Gastroesophageal sphincter (tissue), 4 donors: ENCODE measurements at regions not wholly inside any gene's neighbourhood (a gene's known extent, or its start where the extent isn't known, plus 50 kb on each side); places are given as distances from the start of the nearest gene placed in this dataset.

Experiments used
- ATAC-seq: fragments of 150-250 bp; one replicate; pipeline ENCODE4 v1.9.1; 2016; ENCODE audit warnings: mild to moderate bottlenecking, moderate library complexity
- H3K27ac ChIP-seq, 4 donors: fragments of 200-600 bp; sonication (generic) in 3 of 4; 1 replicate in 3 of 4; 2 replicates in 1 of 4; pipeline ENCODE4 v1.5.1; 2016 to 2019
- H3K27me3 ChIP-seq: fragments of 200-600 bp; sonication (generic); one replicate; pipeline ENCODE4 v1.5.1; 2019
- H3K36me3 ChIP-seq, 2 donors: fragments of 200-600 bp; sonication (generic); one replicate each; pipeline ENCODE4 v1.5.1; 2019; ENCODE audit warnings: control low read depth in 1 of 2
- H3K4me1 ChIP-seq, 3 donors: fragments of 200-600 bp; sonication (generic); 1 replicate in 2 of 3; 2 replicates in 1 of 3; pipeline ENCODE4 v1.5.1; 2016 to 2019; ENCODE audit warnings: control low read depth in 2 of 3
- H3K4me3 ChIP-seq, 2 donors: fragments of 200-600 bp; sonication (generic); one replicate each; pipeline ENCODE4 v1.5.1; 2019; ENCODE audit warnings: mild to moderate bottlenecking in 1 of 2, moderate library complexity in 1 of 2
- H3K9me3 ChIP-seq, 3 donors: fragments of 200-600 bp; sonication (generic); one replicate each; pipeline ENCODE4 v1.5.1; 2017 to 2019; ENCODE audit warnings: control low read depth in 2 of 3
- EP300 ChIP-seq: sonication (generic); formaldehyde crosslinking; IDR thresholded peaks from one replicate; pipeline ENCODE4 v1.6.1; 2017; ENCODE audit warnings: antibody characterized with exemption, mild to moderate bottlenecking
- POLR2A ChIP-seq, 2 donors: fragments of 450-650 bp; IDR thresholded peaks; one replicate each; pipeline ENCODE4 v1.6.1; 2017; ENCODE audit warnings: antibody characterized with exemption in 2 of 2, mild to moderate bottlenecking in 2 of 2, moderate library complexity in 1 of 2
- POLR2AphosphoS5 ChIP-seq: sonication (generic); formaldehyde crosslinking; IDR thresholded peaks from one replicate; pipeline ENCODE4 v1.6.1; 2017; ENCODE audit warnings: antibody characterized with exemption
- WGBS, 2 donors: methylation state at CpG; one replicate each; pipeline ENCODE4 v1.1.5; 2018; ENCODE audit warnings: low coverage in 1 of 2; 5-methylcytosine and 5-hydroxymethylcytosine counted together
- TF ChIP-seq, protein P1 (sequence below), 4 experiments: fragments of 200-600 bp in 2 of 4; fragments of 450-650 bp in 2 of 4; sonication (generic) in 1 of 4; IDR thresholded peaks; one replicate each; pipeline ENCODE4 v1.5.1; 2017 to 2019; ENCODE audit warnings: antibody characterized with exemption in 4 of 4, mild to moderate bottlenecking in 2 of 4, moderate library complexity in 2 of 4

DNA sequence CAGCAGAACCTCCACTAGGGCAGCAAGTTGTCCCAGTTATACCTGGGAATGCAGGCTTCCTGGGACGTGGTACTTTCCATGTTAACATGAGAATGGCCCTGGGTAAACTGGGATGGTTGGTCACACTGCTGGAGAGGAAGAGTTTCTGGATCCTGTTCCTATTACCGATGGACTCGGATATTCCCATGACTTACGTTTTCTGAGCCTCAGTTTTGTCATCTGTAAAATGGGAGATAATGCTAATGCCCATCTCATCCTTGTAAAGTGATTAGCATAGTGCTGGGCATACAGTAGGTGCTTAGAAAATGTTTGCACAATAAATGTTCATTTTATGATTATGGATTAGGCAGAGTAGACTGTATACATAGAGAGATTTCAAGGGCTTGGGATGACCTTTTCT lies 280.9 kb upstream of the EEF2KMT start:
- no peaks in the 10 kb centered on the region for H3K36me3 ChIP-seq
- H3K9me3 ChIP-seq, result peaks cover 0 to under 1% (median 0%) of the 10 kb centered on the region in 3 donors
- TF ChIP-seq, protein P1, sequence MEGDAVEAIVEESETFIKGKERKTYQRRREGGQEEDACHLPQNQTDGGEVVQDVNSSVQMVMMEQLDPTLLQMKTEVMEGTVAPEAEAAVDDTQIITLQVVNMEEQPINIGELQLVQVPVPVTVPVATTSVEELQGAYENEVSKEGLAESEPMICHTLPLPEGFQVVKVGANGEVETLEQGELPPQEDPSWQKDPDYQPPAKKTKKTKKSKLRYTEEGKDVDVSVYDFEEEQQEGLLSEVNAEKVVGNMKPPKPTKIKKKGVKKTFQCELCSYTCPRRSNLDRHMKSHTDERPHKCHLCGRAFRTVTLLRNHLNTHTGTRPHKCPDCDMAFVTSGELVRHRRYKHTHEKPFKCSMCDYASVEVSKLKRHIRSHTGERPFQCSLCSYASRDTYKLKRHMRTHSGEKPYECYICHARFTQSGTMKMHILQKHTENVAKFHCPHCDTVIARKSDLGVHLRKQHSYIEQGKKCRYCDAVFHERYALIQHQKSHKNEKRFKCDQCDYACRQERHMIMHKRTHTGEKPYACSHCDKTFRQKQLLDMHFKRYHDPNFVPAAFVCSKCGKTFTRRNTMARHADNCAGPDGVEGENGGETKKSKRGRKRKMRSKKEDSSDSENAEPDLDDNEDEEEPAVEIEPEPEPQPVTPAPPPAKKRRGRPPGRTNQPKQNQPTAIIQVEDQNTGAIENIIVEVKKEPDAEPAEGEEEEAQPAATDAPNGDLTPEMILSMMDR (IDR thresholded peaks at IDR 0.05), result no peak
- TF ChIP-seq POLR2AphosphoS5 (no peak), EP300 (no peak), POLR2A (IDR thresholded peaks at IDR 0.05) (no peak)
- ATAC-seq, result no peak
- H3K4me3 ChIP-seq, result no peak overlapping the region
- H3K4me1 ChIP-seq, result no peaks in the 10 kb centered on the region
- 70 to 71% methylated on average over 4 of the region's 4 CpGs for WGBS, 2 donors
- H3K27me3 ChIP-seq, result peaks cover 53% of the 10 kb centered on the region
- no peak overlapping the region for H3K27ac ChIP-seq

DNA sequence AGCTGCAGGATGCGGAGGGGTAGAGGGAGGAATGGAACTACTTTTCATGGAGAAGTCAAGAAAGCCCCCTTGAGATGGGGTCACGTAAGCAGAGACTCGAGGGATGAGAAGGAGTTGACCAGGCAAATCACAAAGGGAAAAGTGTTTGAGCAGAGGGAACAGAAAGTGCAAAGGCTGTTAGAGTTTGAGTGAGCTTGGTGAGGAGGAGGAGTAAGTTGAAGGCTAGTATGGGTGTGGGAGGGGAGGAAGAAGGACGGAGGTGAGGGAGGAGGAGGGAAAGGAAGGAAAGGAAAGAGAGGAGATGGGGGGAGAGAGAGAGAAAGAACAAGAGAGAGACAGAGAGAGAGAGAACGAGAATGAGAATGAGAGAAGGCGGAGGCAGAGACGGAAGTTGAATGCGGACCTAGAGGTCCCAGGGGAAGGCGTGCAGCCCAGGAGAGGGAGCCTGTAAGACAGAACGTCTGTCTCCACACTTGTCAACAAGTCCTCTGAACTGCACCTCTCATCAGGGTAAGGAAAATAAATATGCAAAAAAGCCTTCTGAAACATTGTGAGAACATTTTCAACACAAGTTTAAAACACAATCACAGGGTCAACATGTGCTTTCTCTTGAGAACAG lies 279.8 kb upstream of the EEF2KMT start:
- Histone ChIP-seq H3K27me3 (peaks cover 57% of the 10 kb centered on the region), H3K27ac (no peak overlapping the region), H3K9me3 (no peaks in the 10 kb centered on the region), H3K4me3 (no peak overlapping the region), H3K36me3 (no peaks in the 10 kb centered on the region), H3K4me1 (no peaks in the 10 kb centered on the region)
- 35 to 48% methylated on average over 9 of the region's 10 CpGs for WGBS, 2 donors
- ATAC-seq, result no peak
- TF ChIP-seq POLR2A (IDR thresholded peaks at IDR 0.05) (no peak), EP300 (no peak), POLR2AphosphoS5 (no peak)
- TF ChIP-seq, protein P1 (IDR thresholded peaks at IDR 0.05), result no peak

DNA sequence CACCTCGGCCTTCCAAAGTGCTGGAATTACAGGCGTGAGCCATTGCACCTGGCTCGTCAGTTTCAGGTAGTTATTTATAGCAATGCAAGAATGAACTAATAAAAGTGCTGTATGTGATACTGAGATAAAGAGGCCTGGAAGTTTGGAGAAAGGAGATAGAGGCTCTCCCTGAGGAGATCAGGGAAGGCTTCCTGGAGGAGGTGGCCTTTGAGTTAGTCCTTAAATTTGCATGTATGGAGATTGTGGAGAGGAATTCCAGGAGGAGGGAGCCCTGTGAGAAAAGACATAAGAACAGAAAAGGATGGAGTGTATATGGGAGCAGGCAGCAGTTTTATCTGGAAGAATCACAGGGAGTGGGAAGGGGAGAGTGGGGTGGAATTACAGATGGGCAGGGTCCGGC lies 276.6 kb upstream of the EEF2KMT start:
- Histone ChIP-seq H3K36me3 (no peaks in the 10 kb centered on the region), H3K9me3 (no peaks in the 10 kb centered on the region), H3K4me1 (no peaks in the 10 kb centered on the region), H3K4me3 (no peak overlapping the region), H3K27me3 (peaks cover 56% of the 10 kb centered on the region), H3K27ac (no peak overlapping the region)
- TF ChIP-seq, protein P1 (IDR thresholded peaks at IDR 0.05), result no peak
- TF ChIP-seq EP300 (no peak), POLR2A (IDR thresholded peaks at IDR 0.05) (no peak), POLR2AphosphoS5 (no peak)
- WGBS, 2 donors, result 53% methylated on average over 2 to 4 of the region's 4 CpGs
- ATAC-seq, result no peak

DNA sequence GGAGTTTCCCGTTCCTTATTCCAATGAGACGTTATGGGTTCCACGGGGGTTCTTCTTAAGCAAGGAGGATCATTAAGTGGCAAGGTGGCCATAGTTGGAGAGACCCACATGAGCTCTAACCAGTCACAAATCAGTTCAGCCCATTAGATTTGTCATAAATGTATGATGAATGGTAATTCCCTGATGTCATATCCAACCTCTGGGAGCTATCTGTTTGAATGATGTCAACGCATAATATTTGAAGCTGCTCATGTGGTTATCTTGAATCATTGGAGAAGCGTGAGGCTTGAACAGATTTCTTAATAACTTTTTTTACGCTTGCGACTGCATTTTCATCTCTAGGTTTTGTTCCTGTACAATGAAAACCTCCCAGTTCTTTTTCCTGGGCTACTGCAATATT lies 270.4 kb upstream of the EEF2KMT start:
- Histone ChIP-seq H3K27me3 (peaks cover 28% of the 10 kb centered on the region), H3K27ac (no peak overlapping the region), H3K4me1 (no peaks in the 10 kb centered on the region), H3K36me3 (no peaks in the 10 kb centered on the region), H3K4me3 (no peak overlapping the region), H3K9me3 (no peaks in the 10 kb centered on the region)
- no peak for TF ChIP-seq POLR2A (IDR thresholded peaks at IDR 0.05)
- no peak for TF ChIP-seq POLR2AphosphoS5
- TF ChIP-seq, protein P1 (IDR thresholded peaks at IDR 0.05), result no peak
- no peak for TF ChIP-seq EP300
- ATAC-seq, result no peak
- WGBS, 2 donors, result 79 to 88% methylated on average over 4 to 7 of the region's 7 CpGs

DNA sequence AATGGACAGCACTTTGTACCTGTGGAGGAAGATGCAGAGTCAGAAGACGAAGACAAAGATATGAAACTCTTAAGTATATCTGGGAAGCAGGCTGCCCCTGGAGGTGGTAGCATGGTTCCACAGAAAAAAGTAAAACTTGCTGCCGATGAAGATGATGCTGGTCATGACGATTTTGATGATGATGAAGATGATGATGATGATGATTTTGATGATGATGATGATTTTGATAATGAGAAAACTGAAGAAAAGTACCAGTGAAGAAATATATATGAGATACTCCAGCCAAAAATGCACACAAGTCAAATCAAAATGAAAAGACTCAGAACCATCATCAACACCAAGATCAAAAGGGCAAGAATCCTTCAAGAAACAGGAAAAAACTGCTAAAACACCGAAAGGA lies 268.5 kb upstream of the EEF2KMT start:
- H3K36me3 ChIP-seq, result no peaks in the 10 kb centered on the region
- H3K27ac ChIP-seq, result no peak overlapping the region
- no peak for ATAC-seq
- H3K9me3 ChIP-seq, result no peaks in the 10 kb centered on the region
- TF ChIP-seq EP300 (no peak), POLR2A (IDR thresholded peaks at IDR 0.05) (no peak), POLR2AphosphoS5 (no peak)
- TF ChIP-seq, protein P1 (IDR thresholded peaks at IDR 0.05), result no peak
- peaks cover 16% of the 10 kb centered on the region for H3K27me3 ChIP-seq
- WGBS, 2 donors, result 17 to 61% methylated on average over 2 to 3 of the region's 4 CpGs
- H3K4me3 ChIP-seq, result no peak overlapping the region
- H3K4me1 ChIP-seq, result no peaks in the 10 kb centered on the region
